ENCODE measurements at regions not wholly inside any gene's neighbourhood (a gene's known extent, or its start where the extent isn't known, plus 50 kb on each side); places are given as distances from the start of the nearest gene placed in this dataset.

- H3K36me3 ChIP-seq: no peaks in the 10 kb centered on the region
- in situ Hi-C loops (cut with MboI; ENCODE audit: low pct_ligation_motif_present in 1 of 4, low pct_unique_long_range_greater_than_20kb in 1 of 4, low sequenced_read_pairs in 3 of 4): loop anchor here in 3 of 4 donors (25.0 kb wide), 2 partner anchors 262 to 412 kb away; partner anchors contain the start of genes COL6A3 (in 2 of the 3) and PRLH (in 1 of the 3)
- H3K4me3 ChIP-seq: no peak overlapping the region
- H3K27me3 ChIP-seq: no peaks in the 10 kb centered on the region
- DNase-seq: no peak
- no peak for TF ChIP-seq POLR2AphosphoS5 (IDR thresholded peaks at IDR 0.05)
- TF ChIP-seq CTCF (IDR thresholded peaks at IDR 0.05): no peak
- TF ChIP-seq POLR2A (IDR thresholded peaks at IDR 0.05): no peak
- no peak for TF ChIP-seq EP300 (IDR thresholded peaks at IDR 0.05; ENCODE audit: low read depth)
- intact Hi-C loops (cut with DNase I; ENCODE audit: low total_unique reads): no loop called here
- 65 to 100% methylated on average over 1 of the region's 1 CpG for WGBS, 2 donors (ENCODE audit: low coverage in 1 of 2)
- peaks cover 15 to 19% of the 10 kb centered on the region in 2 donors for H3K9me3 ChIP-seq
- H3K27ac ChIP-seq: no peak overlapping the region
- H3K4me1 ChIP-seq: no peaks in the 10 kb centered on the region
Observed at GRCh38 chr2:237150186-237150585, 64.5 kb downstream of the COPS8 start.

- Histone ChIP-seq H3K9me3 (peaks cover 15 to 19% of the 10 kb centered on the region in 2 donors), H3K36me3 (no peaks in the 10 kb centered on the region), H3K27ac (no peak overlapping the region), H3K27me3 (no peaks in the 10 kb centered on the region), H3K4me1 (no peaks in the 10 kb centered on the region), H3K4me3 (no peak overlapping the region)
- TF ChIP-seq EP300 (IDR thresholded peaks at IDR 0.05; ENCODE audit: low read depth) (no peak), POLR2A (IDR thresholded peaks at IDR 0.05) (no peak), CTCF (IDR thresholded peaks at IDR 0.05) (no peak), POLR2AphosphoS5 (IDR thresholded peaks at IDR 0.05) (no peak)
- no peak for DNase-seq
- intact Hi-C loops (cut with DNase I; ENCODE audit: low total_unique reads) (no loop called here), in situ Hi-C loops (cut with MboI; ENCODE audit: low pct_ligation_motif_present in 1 of 4, low pct_unique_long_range_greater_than_20kb in 1 of 4, low sequenced_read_pairs in 3 of 4) (loop anchor here in 3 of 4 donors (25.0 kb wide), 2 partner anchors 261 to 411 kb away; partner anchors contain the start of genes COL6A3 (in 2 of the 3) and PRLH (in 1 of the 3))
- 60 to 87% methylated on average over 1 to 6 of the region's 6 CpGs for WGBS, 2 donors (ENCODE audit: low coverage in 1 of 2)
Observed at GRCh38 chr2:237150831-237151375, 65.2 kb downstream of the COPS8 start.

- Histone ChIP-seq H3K9me3 (peaks cover 6 to 8% of the 10 kb centered on the region in 2 donors), H3K27ac (no peak overlapping the region), H3K4me1 (no peaks in the 10 kb centered on the region), H3K27me3 (no peaks in the 10 kb centered on the region), H3K36me3 (no peaks in the 10 kb centered on the region), H3K4me3 (no peak overlapping the region)
- DNase-seq: no peak
- intact Hi-C loops (cut with DNase I; ENCODE audit: low total_unique reads): no loop called here
- in situ Hi-C loops (cut with MboI; ENCODE audit: low pct_ligation_motif_present in 1 of 4, low pct_unique_long_range_greater_than_20kb in 1 of 4, low sequenced_read_pairs in 3 of 4): loop anchor here in 3 of 4 donors (25.0 kb wide), 2 partner anchors 260 to 410 kb away; partner anchors contain the start of genes COL6A3 (in 2 of the 3) and PRLH (in 1 of the 3)
- WGBS, 2 donors (ENCODE audit: low coverage in 1 of 2): 40 to 69% methylated on average over 1 to 9 of the region's 9 CpGs
- TF ChIP-seq CTCF (IDR thresholded peaks at IDR 0.05) (no peak), POLR2A (IDR thresholded peaks at IDR 0.05) (no peak), POLR2AphosphoS5 (IDR thresholded peaks at IDR 0.05) (no peak), EP300 (IDR thresholded peaks at IDR 0.05; ENCODE audit: low read depth) (no peak)
Observed at GRCh38 chr2:237152361-237152760, 66.7 kb downstream of the COPS8 start.

- H3K36me3 ChIP-seq: no peaks in the 10 kb centered on the region
- no peak overlapping the region for H3K4me3 ChIP-seq
- H3K27ac ChIP-seq: no peak overlapping the region
- H3K9me3 ChIP-seq: peaks cover 0 to under 1% of the 10 kb centered on the region in 2 donors
- H3K4me1 ChIP-seq: no peaks in the 10 kb centered on the region
- no peak for DNase-seq
- no peaks in the 10 kb centered on the region for H3K27me3 ChIP-seq
- no peak for TF ChIP-seq CTCF (IDR thresholded peaks at IDR 0.05)
- TF ChIP-seq EP300 (IDR thresholded peaks at IDR 0.05; ENCODE audit: low read depth): no peak
- no peak for TF ChIP-seq POLR2A (IDR thresholded peaks at IDR 0.05)
- TF ChIP-seq POLR2AphosphoS5 (IDR thresholded peaks at IDR 0.05): no peak
- 81 to 84% methylated on average over 6 of the region's 6 CpGs for whole genome bisulfite sequencing, 2 donors (ENCODE audit: low coverage in 1 of 2)
- in situ Hi-C loops (cut with MboI; ENCODE audit: low pct_ligation_motif_present in 1 of 4, low pct_unique_long_range_greater_than_20kb in 1 of 4, low sequenced_read_pairs in 3 of 4): loop anchor here in 3 of 4 donors (25.0 kb wide), 2 partner anchors 259 to 409 kb away; partner anchors contain the start of genes COL6A3 (in 2 of the 3) and PRLH (in 1 of the 3)
- intact Hi-C loops (cut with DNase I; ENCODE audit: low total_unique reads): no loop called here
Observed at GRCh38 chr2:237153181-237153580, 67.5 kb downstream of the COPS8 start.

Data from transverse colon (tissue), 4 donors.